HepG2 (cell line): ENCODE measurements at regions not wholly inside any gene's neighbourhood (a gene's known extent, or its start where the extent isn't known, plus 50 kb on each side); places are given as distances from the start of the nearest gene placed in this dataset.

Experiments used
- BRD4 ChIP-seq: sonication (generic); formaldehyde crosslinking; IDR thresholded peaks from 2 replicates; pipeline ENCODE4 v1.4.0; 2020; ENCODE audit warnings: missing genetic modification reagents
- SAFB2 ChIP-seq: sonication (generic); formaldehyde crosslinking; IDR thresholded peaks from 2 replicates; pipeline ENCODE4 v1.5.1; 2020; ENCODE audit warnings: missing genetic modification reagents, low read depth, mild to moderate bottlenecking, borderline replicate concordance
- TF ChIP-seq, protein P1 (sequence below): sonication (generic); formaldehyde crosslinking; IDR thresholded peaks from 2 replicates; pipeline ENCODE4 v1.5.0; 2020; ENCODE audit warnings: mild to moderate bottlenecking, missing genetic modification reagents, moderate library complexity

DNA sequence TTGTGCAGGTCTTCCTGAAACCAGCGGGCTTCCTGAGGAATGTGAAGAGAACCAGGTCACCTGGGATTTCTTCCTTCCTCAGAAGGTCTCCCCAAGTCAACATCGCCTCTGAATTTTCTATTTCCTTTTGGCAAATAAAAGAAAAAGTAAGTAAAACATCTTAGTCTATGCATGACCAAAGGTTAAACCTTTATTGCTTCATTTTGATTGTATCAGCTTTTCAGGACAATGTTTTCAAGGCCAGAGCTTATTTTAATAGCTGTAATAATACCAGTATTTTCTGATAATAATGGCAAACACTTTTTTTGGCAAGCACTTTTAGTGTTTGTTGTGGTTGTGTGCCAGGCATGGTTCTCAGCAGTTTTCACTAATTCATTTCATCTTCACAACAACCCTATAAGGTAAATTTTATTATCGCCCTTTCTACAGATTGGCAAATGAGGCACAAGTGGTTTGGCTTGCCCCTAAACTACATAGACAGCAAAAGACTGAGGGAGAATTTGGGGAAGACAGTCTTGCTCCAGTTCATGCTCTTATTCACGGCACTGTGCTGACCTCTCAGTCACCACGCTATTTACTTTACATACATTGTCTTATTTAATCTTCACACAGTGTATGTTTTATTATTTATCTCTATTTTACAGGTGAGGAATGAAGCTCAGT is 110.4 kb downstream of the RPL22L1 start:
- TF ChIP-seq SAFB2 (CRISPR knock-in tag) (no peak), BRD4 (CRISPR knock-in tag) (no peak)
- TF ChIP-seq, protein P1, sequence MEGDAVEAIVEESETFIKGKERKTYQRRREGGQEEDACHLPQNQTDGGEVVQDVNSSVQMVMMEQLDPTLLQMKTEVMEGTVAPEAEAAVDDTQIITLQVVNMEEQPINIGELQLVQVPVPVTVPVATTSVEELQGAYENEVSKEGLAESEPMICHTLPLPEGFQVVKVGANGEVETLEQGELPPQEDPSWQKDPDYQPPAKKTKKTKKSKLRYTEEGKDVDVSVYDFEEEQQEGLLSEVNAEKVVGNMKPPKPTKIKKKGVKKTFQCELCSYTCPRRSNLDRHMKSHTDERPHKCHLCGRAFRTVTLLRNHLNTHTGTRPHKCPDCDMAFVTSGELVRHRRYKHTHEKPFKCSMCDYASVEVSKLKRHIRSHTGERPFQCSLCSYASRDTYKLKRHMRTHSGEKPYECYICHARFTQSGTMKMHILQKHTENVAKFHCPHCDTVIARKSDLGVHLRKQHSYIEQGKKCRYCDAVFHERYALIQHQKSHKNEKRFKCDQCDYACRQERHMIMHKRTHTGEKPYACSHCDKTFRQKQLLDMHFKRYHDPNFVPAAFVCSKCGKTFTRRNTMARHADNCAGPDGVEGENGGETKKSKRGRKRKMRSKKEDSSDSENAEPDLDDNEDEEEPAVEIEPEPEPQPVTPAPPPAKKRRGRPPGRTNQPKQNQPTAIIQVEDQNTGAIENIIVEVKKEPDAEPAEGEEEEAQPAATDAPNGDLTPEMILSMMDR, result no peak
